Calu3 (cell line): ENCODE measurements at regions not wholly inside any gene's neighbourhood (a gene's known extent, or its start where the extent isn't known, plus 50 kb on each side); places are given as distances from the start of the nearest gene placed in this dataset.

Experiments
- BruUV-seq: library from RNA; stranded (reverse); fragments of 400-500 nt; replicated peaks from 2 replicates; lab custom pipeline; 2021; lab: Mats Ljungman, UMichigan
- CTCF ChIA-PET: fragments of 300-600 bp; sonication (Branson Sonifier 250); formaldehyde crosslinking; loops from one replicate; lab custom pipeline; 2022; ENCODE audit warnings: antibody characterized with exemption; lab: Charles Lee
- DNase-seq: peaks from one replicate; pipeline ENCODE4 v3.0.0; 2022
- H3K27ac Mint-ChIP-seq: one replicate; pipeline ENCODE4 v1.8.0; 2022; ENCODE audit warnings: mixed read lengths; ENCODE audit not compliant: unreplicated experiment
- H3K27me3 Mint-ChIP-seq: one replicate; pipeline ENCODE4 v1.8.0; 2022; ENCODE audit warnings: mixed read lengths; ENCODE audit not compliant: unreplicated experiment
- H3K36me3 Mint-ChIP-seq: one replicate; pipeline ENCODE4 v1.8.0; 2022; ENCODE audit warnings: mild to moderate bottlenecking, moderate library complexity, mixed read lengths; ENCODE audit not compliant: insufficient read depth, unreplicated experiment
- H3K4me1 Mint-ChIP-seq: one replicate; pipeline ENCODE4 v1.8.0; 2022; ENCODE audit warnings: mild to moderate bottlenecking, low read depth, mixed read lengths; ENCODE audit not compliant: unreplicated experiment
- H3K4me3 Mint-ChIP-seq: one replicate; pipeline ENCODE4 v1.8.0; 2022; ENCODE audit warnings: mild to moderate bottlenecking, low read depth, moderate library complexity, mixed read lengths; ENCODE audit not compliant: unreplicated experiment
- H3K9me3 Mint-ChIP-seq: one replicate; pipeline ENCODE4 v1.8.0; 2022; ENCODE audit warnings: low read depth, mixed read lengths; ENCODE audit not compliant: unreplicated experiment
- intact Hi-C: fragments of 100-400 bp; cut with micrococcal nuclease; formaldehyde crosslinking; loops from one replicate; pipeline ENCODE4 v1.10.0; 2022; ENCODE audit not compliant: unreplicated experiment
- TF ChIP-seq, protein P1 (sequence below): fragments of 200-600 bp; IDR thresholded peaks from one replicate; pipeline ENCODE4 v1.8.0; 2022; ENCODE audit warnings: antibody characterized with exemption; ENCODE audit not compliant: unreplicated experiment

GRCh38 chr5:89857790-89858189 lies 551.8 kb downstream of the CETN3 start:
- H3K9me3 Mint-ChIP-seq, result no peaks in the 10 kb centered on the region
- TF ChIP-seq, protein P1, sequence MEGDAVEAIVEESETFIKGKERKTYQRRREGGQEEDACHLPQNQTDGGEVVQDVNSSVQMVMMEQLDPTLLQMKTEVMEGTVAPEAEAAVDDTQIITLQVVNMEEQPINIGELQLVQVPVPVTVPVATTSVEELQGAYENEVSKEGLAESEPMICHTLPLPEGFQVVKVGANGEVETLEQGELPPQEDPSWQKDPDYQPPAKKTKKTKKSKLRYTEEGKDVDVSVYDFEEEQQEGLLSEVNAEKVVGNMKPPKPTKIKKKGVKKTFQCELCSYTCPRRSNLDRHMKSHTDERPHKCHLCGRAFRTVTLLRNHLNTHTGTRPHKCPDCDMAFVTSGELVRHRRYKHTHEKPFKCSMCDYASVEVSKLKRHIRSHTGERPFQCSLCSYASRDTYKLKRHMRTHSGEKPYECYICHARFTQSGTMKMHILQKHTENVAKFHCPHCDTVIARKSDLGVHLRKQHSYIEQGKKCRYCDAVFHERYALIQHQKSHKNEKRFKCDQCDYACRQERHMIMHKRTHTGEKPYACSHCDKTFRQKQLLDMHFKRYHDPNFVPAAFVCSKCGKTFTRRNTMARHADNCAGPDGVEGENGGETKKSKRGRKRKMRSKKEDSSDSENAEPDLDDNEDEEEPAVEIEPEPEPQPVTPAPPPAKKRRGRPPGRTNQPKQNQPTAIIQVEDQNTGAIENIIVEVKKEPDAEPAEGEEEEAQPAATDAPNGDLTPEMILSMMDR, result no peak
- no peaks in the 10 kb centered on the region for H3K36me3 Mint-ChIP-seq
- no peaks in the 10 kb centered on the region for H3K4me1 Mint-ChIP-seq
- BruUV-seq, result no TSS peak
- no peak for DNase-seq
- no peaks in the 10 kb centered on the region for H3K27me3 Mint-ChIP-seq
- intact Hi-C loops, result no loop called here
- no peak overlapping the region for H3K4me3 Mint-ChIP-seq
- H3K27ac Mint-ChIP-seq, result no peak overlapping the region
- CTCF ChIA-PET, result no interaction called here

- DNase-seq, result no peak
- Mint-ChIP-seq H3K4me3 (no peak overlapping the region), H3K9me3 (no peaks in the 10 kb centered on the region), H3K36me3 (no peaks in the 10 kb centered on the region), H3K27me3 (no peaks in the 10 kb centered on the region), H3K27ac (no peak overlapping the region), H3K4me1 (no peaks in the 10 kb centered on the region)
- BruUV-seq, result no TSS peak
- TF ChIP-seq, protein P1, result no peak
- CTCF ChIA-PET, result no interaction called here
- intact Hi-C loops, result no loop called here
Measured at GRCh38 chr5:89855417-89855816, 554.1 kb downstream of the CETN3 start.

GRCh38 chr5:89851911-89852310 lies 557.6 kb downstream of the CETN3 start:
- H3K9me3 Mint-ChIP-seq, result no peaks in the 10 kb centered on the region

DNA sequence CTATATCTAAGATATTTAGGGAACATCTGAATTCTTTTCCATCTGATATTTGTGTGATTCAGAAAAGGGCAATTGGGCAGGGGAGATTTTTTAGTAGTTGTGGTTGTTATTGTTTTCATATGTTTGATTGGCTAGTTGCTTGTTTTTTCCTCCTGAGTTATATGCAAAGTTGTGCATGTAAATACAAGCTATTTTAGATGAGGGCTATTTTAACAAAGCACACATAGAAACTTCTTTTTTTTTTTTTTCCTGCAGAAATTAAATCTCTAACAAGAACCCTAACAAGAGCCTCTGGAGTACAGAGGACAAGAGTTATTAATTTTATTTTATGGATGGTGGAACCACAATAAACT lies 559.1 kb downstream of the CETN3 start:
- intact Hi-C loops, result no loop called here
- CTCF ChIA-PET, result interaction anchor here (0.8 kb wide), 1 partner anchor 32 kb away, joined by 12 read pairs; no protein-coding TSS in a partner anchor
- Mint-ChIP-seq H3K4me1 (no peaks in the 10 kb centered on the region), H3K27me3 (no peaks in the 10 kb centered on the region), H3K36me3 (no peaks in the 10 kb centered on the region), H3K4me3 (no peak overlapping the region), H3K27ac (no peak overlapping the region), H3K9me3 (peaks cover 2% of the 10 kb centered on the region)
- BruUV-seq, result no TSS peak
- DNase-seq, result no peak
- TF ChIP-seq, protein P1, result no peak

More at GRCh38 chr5:89851911-89852310, 557.6 kb downstream of the CETN3 start:
- no peak overlapping the region for H3K4me3 Mint-ChIP-seq
- TF ChIP-seq, protein P1, result no peak
- no TSS peak for BruUV-seq
- H3K27ac Mint-ChIP-seq, result no peak overlapping the region
- CTCF ChIA-PET, result no interaction called here
- DNase-seq, result no peak
- intact Hi-C loops, result no loop called here
- no peaks in the 10 kb centered on the region for H3K27me3 Mint-ChIP-seq
- no peaks in the 10 kb centered on the region for H3K36me3 Mint-ChIP-seq
- no peaks in the 10 kb centered on the region for H3K4me1 Mint-ChIP-seq
